GM23338 (cell line): ENCODE measurements at regions not wholly inside any gene's neighbourhood (a gene's known extent, or its start where the extent isn't known, plus 50 kb on each side); places are given as distances from the start of the nearest gene placed in this dataset.
A peak's percentile ranks its signal among the peaks of the same experiment; 100 is the strongest.

Experiments used
- ATAC-seq: fragments of 200-7000 bp; cut with Tn5 transposase; 3 replicates; pipeline ENCODE4 v1.9.1; 2020
- DNase-seq: peaks from one replicate; pipeline ENCODE4 v3.0.0-alpha.2; 2015; ENCODE audit warnings: low spot score
- H2AFZ ChIP-seq: fragments of 200-600 bp; sonication (generic); 2 replicates; pipeline ENCODE4 v1.8.0; 2016; ENCODE audit warnings: antibody characterized with exemption, mild to moderate bottlenecking, moderate library complexity
- H3F3A ChIP-seq: fragments of 200-600 bp; sonication (generic); replicated peaks from 2 replicates; pipeline ENCODE4 v1.8.0; 2017; ENCODE audit warnings: antibody characterized with exemption, mixed run types, low read depth
- H3K27ac ChIP-seq: fragments of 200-600 bp; sonication (generic); 2 replicates; pipeline ENCODE4 v1.6.1; 2016; ENCODE audit warnings: low read depth
- H3K27me3 ChIP-seq: fragments of 200-600 bp; sonication (generic); 2 replicates; pipeline ENCODE4 v1.8.0; 2016; ENCODE audit warnings: mild to moderate bottlenecking, mixed run types, moderate library complexity; ENCODE audit not compliant: insufficient read depth
- H3K36me3 ChIP-seq: fragments of 200-600 bp; sonication (generic); 2 replicates; pipeline ENCODE4 v1.8.0; 2016; ENCODE audit warnings: mild to moderate bottlenecking; ENCODE audit not compliant: insufficient read depth
- H3K4me1 ChIP-seq: fragments of 200-600 bp; sonication (generic); 2 replicates; pipeline ENCODE4 v1.8.0; 2016; ENCODE audit warnings: mild to moderate bottlenecking, moderate library complexity; ENCODE audit not compliant: insufficient read depth
- H3K4me2 ChIP-seq: fragments of 200-600 bp; sonication (generic); 2 replicates; pipeline ENCODE4 v1.7.1; 2017; ENCODE audit warnings: mixed run types
- H3K4me3 ChIP-seq: fragments of 200-600 bp; sonication (generic); 2 replicates; pipeline ENCODE4 v1.6.1; 2016; ENCODE audit warnings: mixed run types
- H3K79me2 ChIP-seq: fragments of 200-600 bp; sonication (generic); replicated peaks from 2 replicates; pipeline ENCODE4 v1.8.0; 2017; ENCODE audit warnings: mild to moderate bottlenecking; ENCODE audit not compliant: insufficient read depth
- H3K9me2 ChIP-seq: fragments of 200-600 bp; sonication (generic); 2 replicates; pipeline ENCODE4 v1.8.0; 2017; ENCODE audit not compliant: insufficient read depth
- H4K20me1 ChIP-seq: fragments of 200-600 bp; sonication (generic); replicated peaks from 2 replicates; pipeline ENCODE4 v1.8.0; 2017; ENCODE audit warnings: mild to moderate bottlenecking; ENCODE audit not compliant: insufficient read depth
- H3K27ac Mint-ChIP-seq: 2 replicates; pipeline ENCODE4 v1.8.0; 2020; ENCODE audit warnings: inconsistent platforms, mild to moderate bottlenecking, moderate library complexity, mixed read lengths
- H3K27me3 Mint-ChIP-seq: 3 replicates; pipeline ENCODE4 v1.8.0; 2022; ENCODE audit warnings: low read depth, mild to moderate bottlenecking, moderate library complexity, mixed read lengths, inconsistent platforms; ENCODE audit not compliant: insufficient read depth, poor library complexity
- H3K36me3 Mint-ChIP-seq: 3 replicates; pipeline ENCODE4 v1.8.0; 2021; ENCODE audit warnings: low read depth, mild to moderate bottlenecking, inconsistent platforms, moderate library complexity, mixed read lengths
- H3K4me1 Mint-ChIP-seq: 3 replicates; pipeline ENCODE4 v1.8.0; 2020; ENCODE audit warnings: mild to moderate bottlenecking, inconsistent platforms, mixed read lengths
- H3K4me3 Mint-ChIP-seq: 3 replicates; pipeline ENCODE4 v1.8.0; 2021; ENCODE audit warnings: moderate library complexity, mild to moderate bottlenecking, inconsistent platforms, mixed read lengths
- H3K9me3 Mint-ChIP-seq: 3 replicates; pipeline ENCODE4 v1.8.0; 2020; ENCODE audit warnings: moderate library complexity, mild to moderate bottlenecking, inconsistent platforms, mixed read lengths
- EZH2 ChIP-seq: fragments of 200-600 bp; sonication (generic); IDR thresholded peaks from one replicate; pipeline ENCODE4 v1.8.0; 2017; ENCODE audit warnings: antibody characterized with exemption, mild to moderate bottlenecking, low read depth; ENCODE audit not compliant: unreplicated experiment
- EZH2phosphoT487 ChIP-seq: fragments of 200-600 bp; sonication (generic); IDR thresholded peaks from one replicate; pipeline ENCODE4 v1.8.1; 2018; ENCODE audit warnings: antibody characterized with exemption; ENCODE audit not compliant: unreplicated experiment
- JUNB ChIP-seq: IDR thresholded peaks from one replicate; pipeline ENCODE4 v1.6.1; 2016; ENCODE audit warnings: antibody characterized with exemption; ENCODE audit not compliant: unreplicated experiment
- NANOG ChIP-seq: IDR thresholded peaks from 2 replicates; pipeline ENCODE4 v1.6.1; 2016; ENCODE audit warnings: antibody characterized with exemption, borderline replicate concordance
- REST ChIP-seq: IDR thresholded peaks from one replicate; pipeline ENCODE4 v1.6.1; 2018; ENCODE audit warnings: antibody characterized with exemption; ENCODE audit not compliant: unreplicated experiment
- STAT1 ChIP-seq: IDR thresholded peaks from one replicate; pipeline ENCODE4 v1.6.1; 2016; ENCODE audit warnings: antibody characterized with exemption; ENCODE audit not compliant: unreplicated experiment
- ZNF331 ChIP-seq: fragments of 250-450 bp; sonication (Bioruptor Pico); IDR thresholded peaks from 2 replicates; pipeline ENCODE4 v1.5.0; 2020; ENCODE audit warnings: low read depth, mild to moderate bottlenecking, moderate library complexity
- ZNF462 ChIP-seq: fragments of 250-450 bp; sonication (Bioruptor Pico); IDR thresholded peaks from 2 replicates; pipeline ENCODE4 v1.5.0; 2020; ENCODE audit warnings: mild to moderate bottlenecking, moderate library complexity

GRCh38 chr7:131911112-131911511 is 354.7 kb upstream of the PODXL start (continued):
- no peak for TF ChIP-seq STAT1

GRCh38 chr7:131909151-131909768 is 352.8 kb upstream of the PODXL start:
- H3K27ac Mint-ChIP-seq = no peak overlapping the region
- DNase-seq (peak; percentile 50), ATAC-seq (peak; percentile 84)
- Histone ChIP-seq H3K4me1 (no peaks in the 10 kb centered on the region), H3K9me2 (0 out of 2 replicates have a peak, but pooled peaks cover 4% of the 10 kb centered on the region), H3K79me2 (no peaks in the 10 kb centered on the region), H3K4me2 (peak overlapping the region; percentile 77), H2AFZ (peak overlapping the region; percentile 92), H3K27ac (no peak overlapping the region), H3F3A (no peaks in the 10 kb centered on the region), H3K36me3 (no peaks in the 10 kb centered on the region), H3K27me3 (peaks cover 56% of the 10 kb centered on the region), H4K20me1 (no peaks in the 10 kb centered on the region), H3K4me3 (peak overlapping the region; percentile 55)
- TF ChIP-seq REST (no peak), NANOG (no peak)
- peaks cover 7% of the 10 kb centered on the region for H3K4me1 Mint-ChIP-seq
- peaks cover 14% of the 10 kb centered on the region for H3K9me3 Mint-ChIP-seq
- peak overlapping the region; percentile 63 for H3K4me3 Mint-ChIP-seq
- H3K36me3 Mint-ChIP-seq = peaks cover 6% of the 10 kb centered on the region; the same call in 1 of the 3 replicates
- H3K27me3 Mint-ChIP-seq = peaks cover 34% of the 10 kb centered on the region

GRCh38 chr7:131908714-131909113 is 352.3 kb upstream of the PODXL start:
- no peak overlapping the region for H3K27ac Mint-ChIP-seq
- Histone ChIP-seq H3K27ac (no peak overlapping the region), H4K20me1 (no peaks in the 10 kb centered on the region), H3K9me2 (0 out of 2 replicates have a peak, but pooled peaks cover 4% of the 10 kb centered on the region), H3K4me3 (peak overlapping the region; percentile 55), H3K27me3 (peaks cover 56% of the 10 kb centered on the region), H3K4me2 (peak overlapping the region; percentile 77), H3K36me3 (no peaks in the 10 kb centered on the region), H3K4me1 (no peaks in the 10 kb centered on the region), H2AFZ (peak overlapping the region; percentile 92), H3K79me2 (no peaks in the 10 kb centered on the region), H3F3A (no peaks in the 10 kb centered on the region)
- H3K36me3 Mint-ChIP-seq = peaks cover 6% of the 10 kb centered on the region; the same call in 1 of the 3 replicates
- H3K9me3 Mint-ChIP-seq = peaks cover 14% of the 10 kb centered on the region
- peaks cover 7% of the 10 kb centered on the region for H3K4me1 Mint-ChIP-seq
- ATAC-seq = peak; percentile 30
- no peak for TF ChIP-seq ZNF462 (CRISPR knock-in tag)
- no peak for TF ChIP-seq JUNB
- no peak for TF ChIP-seq NANOG
- TF ChIP-seq EZH2 = no peak
- no peak for TF ChIP-seq ZNF331 (CRISPR knock-in tag)
- no peak for TF ChIP-seq EZH2phosphoT487
- H3K4me3 Mint-ChIP-seq = peak overlapping the region; percentile 59
- peaks cover 34% of the 10 kb centered on the region for H3K27me3 Mint-ChIP-seq
- peak; percentile 21 for DNase-seq
